OCI-LY1 (cell line): ENCODE measurements at regions not wholly inside any gene's neighbourhood (a gene's known extent, or its start where the extent isn't known, plus 50 kb on each side); places are given as distances from the start of the nearest gene placed in this dataset.

Source experiments
- H2AFZ ChIP-seq: fragments of 200-600 bp; sonication (generic), shearing (Covaris generic); 2 replicates; pipeline ENCODE4 v1.6.0; 2014; ENCODE audit warnings: antibody characterized with exemption, mild to moderate bottlenecking, low read length
- H3F3A ChIP-seq: fragments of 200-600 bp; sonication (generic), shearing (Covaris generic); 2 replicates; pipeline ENCODE4 v1.6.0; 2014; ENCODE audit warnings: mild to moderate bottlenecking, antibody characterized with exemption, low read length, moderate library complexity; ENCODE audit not compliant: insufficient read depth
- H3K27ac ChIP-seq: fragments of 200-600 bp; sonication (generic); 2 replicates; pipeline ENCODE4 v1.5.1; 2014; ENCODE audit warnings: low read length, mixed run types, mild to moderate bottlenecking, low read depth; ENCODE audit not compliant: poor library complexity, severe bottlenecking
- H3K27me3 ChIP-seq: fragments of 200-600 bp; sonication (generic); 2 replicates; pipeline ENCODE4 v1.6.0; 2014; ENCODE audit warnings: antibody characterized with exemption, mild to moderate bottlenecking, low read length, moderate library complexity; ENCODE audit not compliant: insufficient read depth
- H3K36me3 ChIP-seq: fragments of 200-600 bp; sonication (generic); 2 replicates; pipeline ENCODE4 v1.6.1; 2014; ENCODE audit warnings: mild to moderate bottlenecking, antibody characterized with exemption, low read length, moderate library complexity, mixed read lengths; ENCODE audit not compliant: insufficient read depth
- H3K4me1 ChIP-seq: fragments of 200-600 bp; sonication (generic); 2 replicates; pipeline ENCODE4 v1.5.1; 2014; ENCODE audit warnings: mild to moderate bottlenecking, low read length, moderate library complexity; ENCODE audit not compliant: insufficient read depth, severe bottlenecking
- H3K4me2 ChIP-seq: fragments of 200-600 bp; sonication (generic), shearing (Covaris generic); 2 replicates; pipeline ENCODE4 v1.6.1; 2014; ENCODE audit warnings: low read length
- H3K4me3 ChIP-seq: fragments of 200-600 bp; sonication (generic); 2 replicates; pipeline ENCODE4 v1.5.1; 2014; ENCODE audit warnings: low read length, low read depth, mild to moderate bottlenecking, mixed read lengths; ENCODE audit not compliant: poor library complexity, severe bottlenecking
- H3K79me2 ChIP-seq: fragments of 200-600 bp; shearing (Covaris generic); 2 replicates; pipeline ENCODE4 v1.6.1; 2016; ENCODE audit warnings: mixed run types, low read length, mixed read lengths; ENCODE audit not compliant: insufficient read depth
- H3K9ac ChIP-seq: fragments of 200-600 bp; sonication (generic), shearing (Covaris generic); 2 replicates; pipeline ENCODE4 v1.6.1; 2014; ENCODE audit warnings: mild to moderate bottlenecking, low read length, mixed read lengths
- H3K9me2 ChIP-seq: fragments of 200-600 bp; sonication (generic), shearing (Covaris generic); 2 replicates; pipeline ENCODE4 v1.6.1; 2014; ENCODE audit warnings: low read depth, mild to moderate bottlenecking, low read length, mixed read lengths
- H3K9me3 ChIP-seq: fragments of 200-600 bp; shearing (Covaris generic); 2 replicates; pipeline ENCODE4 v1.6.1; 2014; ENCODE audit warnings: low read length, mixed read lengths
- H4K20me1 ChIP-seq: fragments of 200-600 bp; sonication (generic), shearing (Covaris generic); 2 replicates; pipeline ENCODE4 v1.6.0; 2016; ENCODE audit warnings: mild to moderate bottlenecking, low read length; ENCODE audit not compliant: insufficient read depth
- CTCF ChIP-seq: fragments of 200-600 bp; sonication (generic), shearing (Covaris generic); IDR thresholded peaks from 2 replicates; pipeline ENCODE4 v1.5.1; 2017; ENCODE audit warnings: mild to moderate bottlenecking, antibody characterized with exemption, low read length, moderate library complexity, mixed read lengths
- EZH2 ChIP-seq: fragments of 200-600 bp; sonication (generic), shearing (Covaris generic); IDR thresholded peaks from 2 replicates; pipeline ENCODE4 v1.8.0; 2017; ENCODE audit warnings: borderline replicate concordance, mixed run types, mild to moderate bottlenecking, antibody characterized with exemption, low read length, moderate library complexity, mixed read lengths

GRCh38 chr11:23278121-23278520 lies 417.8 kb upstream of the CCDC179 start:
- no peaks in the 10 kb centered on the region for H3K9me3 ChIP-seq
- H3F3A ChIP-seq, result no peaks in the 10 kb centered on the region
- H3K36me3 ChIP-seq, result no peaks in the 10 kb centered on the region
- no peaks in the 10 kb centered on the region for H3K79me2 ChIP-seq
- no peak for TF ChIP-seq EZH2
- no peak for TF ChIP-seq CTCF
- H3K9me2 ChIP-seq, result no peaks in the 10 kb centered on the region
- H3K4me2 ChIP-seq, result no peak overlapping the region
- no peak overlapping the region for H2AFZ ChIP-seq
- H3K9ac ChIP-seq, result no peak overlapping the region
- no peaks in the 10 kb centered on the region for H3K4me1 ChIP-seq
- H3K27ac ChIP-seq, result no peak overlapping the region
- no peak overlapping the region for H3K4me3 ChIP-seq
- H3K27me3 ChIP-seq, result no peaks in the 10 kb centered on the region
- H4K20me1 ChIP-seq, result no peaks in the 10 kb centered on the region

GRCh38 chr11:23280088-23280487 lies 419.8 kb upstream of the CCDC179 start:
- Histone ChIP-seq H3F3A (no peaks in the 10 kb centered on the region), H3K79me2 (no peaks in the 10 kb centered on the region), H3K4me1 (no peaks in the 10 kb centered on the region), H3K4me2 (no peak overlapping the region), H3K9me2 (no peaks in the 10 kb centered on the region), H3K4me3 (no peak overlapping the region), H3K27ac (no peak overlapping the region), H3K27me3 (no peaks in the 10 kb centered on the region), H3K9me3 (no peaks in the 10 kb centered on the region), H2AFZ (no peak overlapping the region), H3K9ac (no peak overlapping the region), H4K20me1 (no peaks in the 10 kb centered on the region), H3K36me3 (no peaks in the 10 kb centered on the region)
- TF ChIP-seq EZH2 (no peak), CTCF (no peak)

- Histone ChIP-seq H2AFZ (no peak overlapping the region), H4K20me1 (no peaks in the 10 kb centered on the region), H3K4me3 (no peak overlapping the region), H3K36me3 (no peaks in the 10 kb centered on the region), H3F3A (no peaks in the 10 kb centered on the region), H3K27ac (no peak overlapping the region), H3K9me3 (no peaks in the 10 kb centered on the region), H3K4me1 (no peaks in the 10 kb centered on the region), H3K9ac (no peak overlapping the region), H3K9me2 (no peaks in the 10 kb centered on the region), H3K79me2 (no peaks in the 10 kb centered on the region), H3K27me3 (no peaks in the 10 kb centered on the region), H3K4me2 (no peak overlapping the region)
- TF ChIP-seq EZH2 (no peak), CTCF (no peak)
These were observed 423.4 kb upstream of the CCDC179 start for GRCh38 chr11:23283666-23284065.
